Vagina (tissue), 2 donors: ENCODE measurements at regions not wholly inside any gene's neighbourhood (a gene's known extent, or its start where the extent isn't known, plus 50 kb on each side); places are given as distances from the start of the nearest gene placed in this dataset.

Experiments
- POLR2AphosphoS5 ChIP-seq, 2 donors: sonication (generic); formaldehyde crosslinking; IDR thresholded peaks; one replicate each; pipeline ENCODE4 v1.9.0; 2017; ENCODE audit warnings: antibody characterized with exemption in 2 of 2, mild to moderate bottlenecking in 2 of 2, low read depth in 1 of 2; ENCODE audit not compliant: insufficient read depth in 1 of 2
- TF ChIP-seq, protein P1 (sequence below), 3 experiments: fragments of 450-650 bp in 2 of 3; fragments of 200-600 bp in 1 of 3; sonication (generic) in 1 of 3; IDR thresholded peaks; one replicate each; pipeline ENCODE4 v1.5.1; 2017 to 2019; ENCODE audit warnings: antibody characterized with exemption in 3 of 3, mild to moderate bottlenecking in 2 of 3, moderate library complexity in 2 of 3

DNA sequence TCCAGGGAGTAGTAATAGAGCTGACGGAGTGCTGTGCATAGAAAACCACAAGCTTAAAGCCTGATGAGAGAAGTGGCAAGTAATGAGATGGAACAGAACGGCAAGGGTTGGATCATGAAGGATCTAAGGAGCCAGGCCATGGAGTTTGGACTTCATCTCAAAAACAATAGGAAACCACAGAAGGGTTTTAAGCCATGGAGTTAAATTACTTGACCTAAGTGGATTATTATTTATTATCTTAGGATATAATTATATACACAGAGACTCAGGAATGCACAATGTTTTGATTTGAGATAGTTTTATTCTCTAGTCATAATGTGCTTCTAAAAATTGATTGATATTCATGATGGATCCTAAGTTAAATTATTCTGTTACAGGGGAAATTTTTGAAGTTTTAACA lies 242.4 kb downstream of the PLPP3 start:
- TF ChIP-seq, protein P1, sequence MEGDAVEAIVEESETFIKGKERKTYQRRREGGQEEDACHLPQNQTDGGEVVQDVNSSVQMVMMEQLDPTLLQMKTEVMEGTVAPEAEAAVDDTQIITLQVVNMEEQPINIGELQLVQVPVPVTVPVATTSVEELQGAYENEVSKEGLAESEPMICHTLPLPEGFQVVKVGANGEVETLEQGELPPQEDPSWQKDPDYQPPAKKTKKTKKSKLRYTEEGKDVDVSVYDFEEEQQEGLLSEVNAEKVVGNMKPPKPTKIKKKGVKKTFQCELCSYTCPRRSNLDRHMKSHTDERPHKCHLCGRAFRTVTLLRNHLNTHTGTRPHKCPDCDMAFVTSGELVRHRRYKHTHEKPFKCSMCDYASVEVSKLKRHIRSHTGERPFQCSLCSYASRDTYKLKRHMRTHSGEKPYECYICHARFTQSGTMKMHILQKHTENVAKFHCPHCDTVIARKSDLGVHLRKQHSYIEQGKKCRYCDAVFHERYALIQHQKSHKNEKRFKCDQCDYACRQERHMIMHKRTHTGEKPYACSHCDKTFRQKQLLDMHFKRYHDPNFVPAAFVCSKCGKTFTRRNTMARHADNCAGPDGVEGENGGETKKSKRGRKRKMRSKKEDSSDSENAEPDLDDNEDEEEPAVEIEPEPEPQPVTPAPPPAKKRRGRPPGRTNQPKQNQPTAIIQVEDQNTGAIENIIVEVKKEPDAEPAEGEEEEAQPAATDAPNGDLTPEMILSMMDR (IDR thresholded peaks at IDR 0.05), result no peak
- TF ChIP-seq POLR2AphosphoS5 (IDR thresholded peaks at IDR 0.05; ENCODE audit: insufficient read depth in 1 of 2, low read depth in 1 of 2), result no peak
